ENCODE measurements at regions not wholly inside any gene's neighbourhood (a gene's known extent, or its start where the extent isn't known, plus 50 kb on each side); places are given as distances from the start of the nearest gene placed in this dataset.
"Not testable (repeated sequence)": the region's sequence is repeated elsewhere in the genome, so short reads cannot be mapped to it uniquely, and the experiment has no call there.

GRCh38 chr5:27489701-27490100 lies 451.3 kb upstream of the CDH9 start:
- DNase-seq, result no peak

- no peak for DNase-seq
These were observed 444.3 kb upstream of the CDH9 start for GRCh38 chr5:27482663-27483062.

GRCh38 chr5:27479859-27480258 lies 441.5 kb upstream of the CDH9 start:
- DNase-seq, result no peak

- no peak for DNase-seq
These were observed 439.2 kb upstream of the CDH9 start for GRCh38 chr5:27477550-27477949.

- DNase-seq, result no peak
These were observed 438.1 kb upstream of the CDH9 start for GRCh38 chr5:27476356-27476988.

- no peak for DNase-seq
These were observed 436.7 kb upstream of the CDH9 start for GRCh38 chr5:27475063-27475462.

- DNase-seq, result no peak
These were observed 436.0 kb upstream of the CDH9 start for GRCh38 chr5:27474395-27474794.

GRCh38 chr5:27474047-27474309 lies 435.6 kb upstream of the CDH9 start:
- DNase-seq, result no peak

GRCh38 chr5:27473307-27474046 lies 435.1 kb upstream of the CDH9 start:
- no peak for DNase-seq

- DNase-seq, result no peak
These were observed 434.5 kb upstream of the CDH9 start for GRCh38 chr5:27472871-27473270.

- no peak for DNase-seq
These were observed 433.8 kb upstream of the CDH9 start for GRCh38 chr5:27472000-27472763.

- DNase-seq, result no peak
These were observed 428.6 kb upstream of the CDH9 start for GRCh38 chr5:27466959-27467358.

GRCh38 chr5:27465140-27465539 lies 426.8 kb upstream of the CDH9 start:
- no peak for DNase-seq

- no peak for DNase-seq
These were observed 425.2 kb upstream of the CDH9 start for GRCh38 chr5:27463446-27464149.

- no peak for DNase-seq
These were observed 424.6 kb upstream of the CDH9 start for GRCh38 chr5:27462936-27463335.

GRCh38 chr5:27458287-27458686 lies 419.9 kb upstream of the CDH9 start:
- DNase-seq, result no peak

GRCh38 chr5:27451377-27451776 lies 413.0 kb upstream of the CDH9 start:
- DNase-seq, result no peak

GRCh38 chr5:27450607-27451006 lies 412.2 kb upstream of the CDH9 start:
- DNase-seq, result no peak

GRCh38 chr5:27439383-27439782 lies 401.0 kb upstream of the CDH9 start:
- not testable (repeated sequence) for DNase-seq

GRCh38 chr5:27437594-27438200 lies 399.3 kb upstream of the CDH9 start:
- DNase-seq, result no peak

- DNase-seq, result no peak
These were observed 395.9 kb upstream of the CDH9 start for GRCh38 chr5:27434335-27434734.

- no peak for DNase-seq
These were observed 375.7 kb upstream of the CDH9 start for GRCh38 chr5:27414099-27414498.

GRCh38 chr5:27412384-27412783 lies 374.0 kb upstream of the CDH9 start:
- no peak for DNase-seq
